AG08395 (cell line): ENCODE measurements at regions not wholly inside any gene's neighbourhood (a gene's known extent, or its start where the extent isn't known, plus 50 kb on each side); places are given as distances from the start of the nearest gene placed in this dataset.
A peak's percentile ranks its signal among the peaks of the same experiment; 100 is the strongest.

Source experiments
- DNase-seq: peaks from one replicate; pipeline ENCODE4 v3.0.0; 2012; ENCODE audit warnings: mixed read lengths, low spot score

DNA sequence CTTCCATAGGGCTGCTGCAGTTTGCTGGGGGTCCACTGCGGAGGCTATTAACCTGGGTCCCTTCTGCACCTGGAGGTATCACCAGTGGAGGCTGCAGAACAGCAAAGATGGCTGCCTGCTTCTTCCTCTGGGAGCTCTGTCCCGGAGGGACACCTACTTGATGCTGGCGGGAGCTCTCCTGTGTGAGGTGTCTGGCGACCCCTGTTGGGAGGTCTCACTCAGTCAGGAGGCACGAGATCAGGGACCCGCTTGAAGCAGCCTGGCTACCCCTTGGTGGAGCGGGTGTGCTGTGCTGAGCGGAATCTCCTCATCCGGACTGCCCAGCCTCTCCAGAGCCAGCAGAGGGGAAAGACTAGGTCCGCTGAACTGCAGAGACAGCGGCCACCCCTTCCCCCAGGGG, 56.0 kb upstream of the CTXND1 start:
- DNase-seq = no peak

DNA sequence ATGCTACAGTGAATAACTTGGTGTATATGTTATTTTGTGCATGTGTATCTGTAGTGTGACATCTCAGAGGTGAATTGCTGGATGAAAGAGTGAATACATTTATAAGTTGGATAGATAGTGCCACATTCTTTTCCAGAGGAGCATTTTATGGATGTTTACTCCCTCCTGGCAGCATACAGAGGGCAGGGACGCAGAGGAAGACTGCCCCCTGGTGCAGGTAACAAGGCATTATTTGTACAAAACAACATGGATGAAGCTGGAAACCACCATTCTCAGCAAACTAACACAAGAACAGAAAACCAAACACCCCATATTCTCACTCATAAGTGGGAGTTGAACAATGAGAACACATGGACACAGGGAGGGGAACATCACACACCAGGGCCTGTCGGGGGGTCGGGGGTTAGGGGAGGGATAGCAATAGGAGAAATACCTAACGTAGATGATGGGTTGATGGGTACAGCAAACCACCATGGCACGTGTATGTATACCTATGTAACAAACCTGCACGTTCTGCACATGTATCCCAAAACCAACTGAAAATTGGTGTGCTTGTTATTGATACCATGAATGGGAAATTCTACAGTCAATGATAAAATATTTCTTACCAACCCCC, 57.9 kb upstream of the CTXND1 start:
- DNase-seq = peak; percentile 59

DNA sequence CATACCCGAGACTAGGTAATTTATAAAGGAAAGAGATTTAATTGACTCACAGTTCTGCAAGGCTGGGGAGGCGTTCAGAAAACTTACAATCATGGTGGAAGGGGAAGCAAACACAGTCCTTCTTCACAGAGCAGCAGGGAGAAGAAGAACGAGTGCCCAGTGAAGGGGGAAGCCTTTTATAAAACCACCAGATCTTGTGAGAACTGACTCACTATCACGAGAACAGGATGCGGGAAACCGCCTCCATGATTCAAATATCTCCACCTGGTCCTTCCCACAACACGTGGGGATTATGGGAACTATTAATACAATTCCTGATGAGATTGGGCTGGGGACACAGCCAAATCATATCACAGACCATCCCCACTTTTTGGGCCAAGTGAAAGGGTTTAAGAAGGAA, 58.8 kb upstream of the CTXND1 start:
- DNase-seq = no peak

DNA sequence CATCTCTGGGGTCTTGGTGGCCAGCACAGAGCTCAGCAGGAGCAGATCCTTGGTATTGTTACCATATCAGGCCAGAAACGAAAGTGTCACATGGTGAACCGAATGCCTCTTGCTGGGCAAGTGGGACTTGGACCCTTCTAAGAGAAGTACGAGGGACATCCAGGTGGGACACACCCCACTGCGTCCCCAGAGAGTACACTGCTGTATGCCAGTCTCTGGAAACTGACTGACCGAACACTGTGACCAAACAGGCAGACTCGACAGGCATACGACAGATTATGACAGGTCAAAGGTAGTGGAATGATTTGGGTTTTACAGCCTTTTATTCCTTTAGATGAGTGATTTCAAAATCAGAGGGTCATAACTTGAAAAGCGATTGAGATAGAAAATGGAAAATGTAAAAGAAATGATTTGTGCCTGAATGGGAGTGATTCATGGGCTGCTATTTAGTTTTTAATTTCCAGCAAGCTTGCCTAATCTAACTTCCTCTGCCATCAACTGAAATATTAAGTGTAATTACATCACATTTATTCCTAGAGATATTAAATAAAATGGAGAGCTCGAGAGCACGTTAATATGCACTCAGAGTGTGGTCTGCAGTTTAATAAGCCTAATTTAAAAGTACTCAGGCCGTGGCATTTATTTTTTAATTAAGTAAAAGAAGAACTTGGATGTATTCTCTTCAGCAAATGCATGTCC, 63.4 kb upstream of the CTXND1 start:
- no peak for DNase-seq

DNA sequence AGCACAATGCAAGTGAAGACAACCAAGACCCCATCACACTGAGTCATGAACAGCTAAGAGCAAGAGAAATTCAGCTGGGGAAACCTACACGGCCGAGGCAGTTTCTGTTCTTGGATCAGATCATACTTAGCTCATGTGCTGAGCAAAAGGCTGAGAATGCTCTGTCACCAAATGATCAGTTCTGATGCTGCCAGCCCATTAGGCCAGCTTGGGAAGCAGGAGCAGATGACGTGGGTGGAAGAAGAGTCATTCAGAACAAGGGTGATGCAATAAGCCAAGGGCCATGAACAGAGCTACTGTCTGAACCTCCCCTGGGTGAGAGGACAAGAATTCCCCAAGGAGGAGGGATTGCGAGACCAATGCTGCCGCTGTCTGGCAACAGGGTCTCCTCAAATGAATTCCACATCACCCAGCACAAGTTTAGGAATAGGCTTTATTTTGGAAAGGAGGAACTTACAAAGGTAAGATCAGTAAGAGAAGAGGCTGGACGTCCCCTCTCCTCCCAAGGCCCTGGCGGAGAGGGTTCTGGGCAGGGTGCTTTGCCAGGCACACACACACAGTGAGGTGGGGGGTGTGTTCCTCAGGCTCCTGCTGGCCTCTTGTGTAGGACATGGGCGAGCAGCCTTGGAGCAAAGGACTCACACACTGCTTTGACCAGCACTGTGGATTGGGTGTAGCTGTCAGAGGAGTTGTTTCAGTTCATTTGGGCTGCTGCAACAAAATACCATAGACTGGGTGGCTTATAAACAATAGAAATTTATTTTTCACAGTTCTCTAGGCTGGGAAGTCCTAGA, 65.6 kb upstream of the CTXND1 start:
- DNase-seq = peak; percentile 94

DNA sequence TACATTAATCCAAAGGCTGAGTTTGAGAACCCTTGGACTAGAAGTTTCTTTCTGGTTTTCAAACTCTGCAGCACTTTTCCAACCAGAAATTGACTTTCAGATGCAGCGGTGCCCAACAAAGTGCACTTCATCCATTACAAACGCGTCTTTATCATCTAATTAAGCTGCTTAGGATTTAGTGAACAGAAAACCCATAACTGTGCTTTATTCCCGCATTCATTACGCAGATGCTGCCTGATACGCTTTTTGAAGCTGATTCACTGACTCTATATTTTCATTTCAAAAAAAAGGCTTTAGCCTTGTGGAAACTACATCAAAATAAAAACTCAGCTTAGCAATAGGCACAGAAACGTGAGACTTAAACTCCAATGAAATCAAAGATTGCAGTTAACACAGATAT, 69.8 kb upstream of the CTXND1 start:
- DNase-seq = no peak

DNA sequence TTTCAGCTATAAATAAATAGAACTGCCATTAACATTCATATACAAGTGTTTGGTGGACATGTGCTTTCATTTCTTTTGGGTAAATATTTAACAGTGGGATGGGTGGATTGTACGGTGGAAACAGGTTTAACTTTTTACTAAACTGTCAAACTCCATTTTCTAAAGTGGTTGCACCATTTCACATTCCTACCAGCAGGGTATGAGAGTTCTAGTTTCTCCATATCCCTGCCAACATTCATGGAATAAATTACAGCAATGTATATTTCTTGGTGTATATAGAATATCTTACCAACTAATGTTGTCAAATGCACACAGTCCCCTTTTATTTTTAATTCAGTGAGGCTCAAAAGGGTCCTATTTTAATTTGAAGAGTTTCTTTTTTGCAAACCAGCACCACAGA, 71.3 kb upstream of the CTXND1 start:
- no peak for DNase-seq

DNA sequence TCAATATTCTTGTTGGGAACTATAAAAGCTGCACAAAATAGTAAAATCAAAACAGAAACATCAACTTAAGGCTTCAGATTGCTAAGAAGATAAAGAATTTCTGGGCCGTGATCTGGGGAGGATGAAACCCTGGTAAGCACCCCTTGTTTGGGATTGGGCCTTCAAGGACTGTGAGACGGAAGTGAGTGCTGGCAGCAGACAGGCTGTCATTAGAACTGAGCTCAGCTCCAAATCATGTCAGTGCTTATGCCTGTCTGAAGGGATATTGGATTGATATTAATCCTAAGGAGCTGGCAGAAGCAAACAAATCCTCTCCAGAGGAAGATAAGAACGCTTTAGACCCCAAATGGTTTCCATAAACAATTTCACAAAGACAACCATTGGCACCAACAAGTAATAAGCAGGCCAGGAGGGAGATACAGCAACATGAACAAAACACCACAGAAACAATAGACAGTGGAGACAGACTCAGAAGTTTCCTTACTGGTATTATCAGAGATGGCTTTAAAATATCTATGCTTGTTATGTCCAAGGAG, 72.6 kb upstream of the CTXND1 start:
- no peak for DNase-seq

DNA sequence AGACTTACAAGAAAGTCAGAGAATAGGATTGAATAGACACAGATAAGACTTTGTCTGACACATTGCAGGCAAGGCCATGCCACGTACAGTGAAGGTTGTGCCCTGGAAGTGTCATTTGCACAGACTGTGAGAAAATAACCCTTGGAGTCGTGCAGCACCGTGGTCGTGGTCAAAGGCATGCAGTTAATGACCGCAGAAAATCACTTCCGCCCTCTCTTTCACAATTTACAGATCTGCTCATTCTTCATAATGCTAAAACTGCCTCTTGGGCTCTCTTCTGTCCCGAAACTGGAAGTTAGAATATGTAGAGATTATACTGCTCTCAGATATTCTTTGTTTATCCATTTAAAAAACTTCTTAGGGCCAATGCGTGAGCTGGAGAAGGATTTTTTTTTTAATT, 73.2 kb upstream of the CTXND1 start:
- no peak for DNase-seq

DNA sequence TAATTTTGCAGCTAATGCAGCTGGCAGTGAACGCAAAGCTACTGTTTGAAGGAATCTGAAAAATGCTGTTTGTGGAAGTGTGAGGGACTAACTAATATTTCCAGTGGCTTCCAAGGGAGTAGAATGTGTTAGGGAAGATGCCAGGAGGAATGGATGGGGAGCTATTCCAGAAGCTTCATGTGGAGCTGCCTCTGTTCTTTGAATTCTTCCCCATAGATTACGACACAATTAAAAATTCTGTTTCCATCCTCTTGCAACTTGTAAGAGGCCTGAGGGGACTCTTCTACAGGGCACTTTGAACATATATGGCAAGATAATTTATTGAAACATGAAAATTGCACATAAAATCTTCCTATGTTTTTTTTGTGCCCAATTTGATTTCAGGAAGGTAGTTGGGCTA, 74.3 kb upstream of the CTXND1 start:
- no peak for DNase-seq

DNA sequence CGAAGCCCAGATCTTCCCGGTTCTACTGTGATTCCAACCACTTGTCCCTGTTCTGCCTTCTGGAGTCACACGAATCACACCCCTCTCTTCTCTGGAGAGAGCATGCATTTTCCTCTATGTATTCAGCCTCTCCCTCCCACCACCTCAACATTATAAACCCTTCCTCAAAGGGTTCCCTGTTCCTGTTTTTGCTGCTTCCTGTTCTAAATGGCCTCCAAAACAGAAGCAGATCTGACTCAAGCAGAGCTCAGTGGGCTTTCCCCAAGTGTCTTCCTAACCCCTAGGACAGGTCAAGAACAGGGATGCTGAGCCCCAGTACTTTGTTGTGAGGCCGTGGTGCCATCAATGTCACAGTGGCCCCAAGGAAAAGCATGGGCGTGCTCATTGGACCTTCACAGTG, 75.7 kb upstream of the ARNT2 start:
- no peak for DNase-seq

DNA sequence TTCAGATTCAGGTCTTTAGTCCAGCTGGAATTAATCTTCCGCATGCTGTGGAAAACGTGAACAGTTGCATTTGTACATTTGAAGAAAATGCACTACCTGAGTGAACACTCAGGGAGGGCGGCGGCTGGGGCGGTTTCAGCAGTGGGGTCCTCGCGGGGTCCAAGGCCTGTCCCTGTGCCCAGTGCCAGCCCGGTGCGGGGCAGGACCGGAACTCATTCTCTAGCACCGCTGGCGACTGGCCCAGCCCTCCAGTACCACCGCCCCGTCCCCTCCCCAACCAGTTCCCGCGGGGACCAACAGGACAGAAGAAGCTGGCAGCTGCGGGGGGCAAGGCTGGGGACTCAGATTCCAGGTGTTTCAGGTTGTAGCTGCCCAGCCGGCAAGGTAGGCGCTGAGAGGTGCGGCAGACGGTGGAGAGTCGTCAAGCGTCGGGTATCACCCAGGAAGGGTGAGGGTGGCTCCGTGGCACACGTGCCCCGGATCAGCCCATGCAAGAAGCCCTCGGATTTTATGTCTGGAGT, 72.2 kb upstream of the ARNT2 start:
- no peak for DNase-seq

DNA sequence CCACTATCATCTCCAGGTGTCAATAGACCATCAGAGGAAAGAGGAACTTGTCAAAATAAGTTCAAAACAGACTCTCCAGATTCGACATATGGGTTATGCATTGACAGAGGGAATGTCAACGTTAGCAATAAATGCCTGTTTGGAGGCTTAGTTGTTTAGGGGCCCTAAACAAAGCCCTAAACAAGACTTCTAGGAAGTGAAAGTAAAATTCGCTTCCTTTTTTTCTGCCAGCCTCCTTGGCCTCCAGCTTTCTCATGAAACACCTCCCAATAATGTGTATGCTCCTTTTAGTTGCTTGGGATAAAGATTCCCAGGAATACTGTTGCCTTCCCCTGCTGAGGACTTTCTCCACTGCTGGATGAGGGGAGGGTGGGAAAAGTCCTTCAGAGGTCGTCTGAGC, 70.9 kb upstream of the ARNT2 start:
- DNase-seq = no peak

DNA sequence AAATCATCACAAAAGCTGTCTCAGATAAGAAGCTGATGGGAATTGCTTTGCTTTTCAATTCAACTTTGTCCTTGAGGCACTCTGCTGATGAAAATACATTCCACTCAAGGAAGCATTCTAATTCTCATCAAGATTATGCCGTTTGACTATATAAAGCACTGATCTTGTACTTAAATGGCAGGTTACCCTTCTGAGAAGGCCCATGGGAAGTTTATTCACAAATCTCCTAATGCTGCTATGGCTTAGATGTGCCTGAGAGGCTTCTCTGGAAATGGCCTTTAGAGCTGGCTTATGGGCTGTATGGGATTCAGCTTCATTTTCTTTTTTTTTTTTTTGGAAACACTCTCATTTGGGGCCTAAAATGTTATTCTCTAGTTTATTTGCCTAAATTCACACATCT, 69.7 kb upstream of the ARNT2 start:
- no peak for DNase-seq

DNA sequence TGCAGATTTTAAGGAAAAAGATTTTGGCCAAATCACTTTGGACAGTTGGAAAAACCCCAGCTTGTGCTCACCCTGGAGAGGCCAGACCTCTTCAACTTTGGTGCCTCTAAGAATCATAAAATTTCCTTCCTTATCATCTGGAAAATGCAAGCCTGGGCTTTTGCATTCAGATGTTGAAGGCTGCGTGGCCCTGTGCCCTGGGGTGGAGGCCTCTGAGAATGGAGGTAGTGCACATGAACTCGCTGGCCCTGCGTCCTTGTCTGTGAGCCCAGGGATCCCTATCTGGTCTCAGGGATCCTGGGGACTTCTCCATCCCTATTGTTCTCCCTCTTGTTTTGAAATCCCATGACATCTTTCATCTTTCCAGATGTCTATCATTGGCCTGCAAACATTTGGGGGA, 64.6 kb upstream of the ARNT2 start:
- no peak for DNase-seq

DNA sequence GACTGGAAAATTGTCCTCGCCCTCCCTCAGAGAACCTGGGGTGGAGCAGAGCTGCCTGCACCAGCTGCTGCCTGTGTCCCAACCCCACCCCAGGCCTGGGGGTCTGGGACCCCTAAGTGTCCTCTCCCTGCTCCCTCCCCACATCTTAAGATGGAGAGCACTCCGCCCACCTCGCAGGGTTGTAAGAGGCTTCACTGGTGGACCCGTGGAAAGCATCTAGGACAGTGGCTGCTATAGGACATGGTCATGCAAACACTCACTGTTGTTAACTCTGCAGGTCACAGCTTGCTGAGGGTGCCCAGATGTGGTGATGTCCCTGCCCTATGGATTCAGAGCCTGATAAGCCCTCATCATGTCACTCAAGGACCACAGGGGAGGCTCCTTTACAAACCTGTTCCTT, 62.0 kb upstream of the ARNT2 start:
- DNase-seq = no peak

DNA sequence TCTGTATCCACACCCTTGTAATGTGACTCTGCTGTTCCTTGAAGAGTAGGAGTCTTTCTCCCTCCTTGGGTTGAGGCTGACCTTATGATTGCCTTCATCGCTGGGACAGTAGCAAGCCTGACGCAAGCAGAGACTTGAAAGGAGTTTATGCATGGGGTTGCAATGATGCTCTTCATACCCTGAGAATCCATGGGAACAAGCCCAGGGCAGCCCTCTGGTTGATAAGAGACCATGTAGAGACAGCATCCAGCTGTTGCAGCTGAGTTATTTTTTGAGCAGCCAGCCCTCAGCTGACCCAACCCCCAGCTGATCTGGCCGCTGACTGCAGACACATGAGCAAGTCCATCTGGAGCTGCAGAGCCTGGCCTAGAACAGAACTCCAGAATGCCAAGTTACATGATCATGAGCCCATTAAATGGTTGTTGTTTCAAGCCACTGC, 60.6 kb upstream of the ARNT2 start:
- no peak for DNase-seq

DNA sequence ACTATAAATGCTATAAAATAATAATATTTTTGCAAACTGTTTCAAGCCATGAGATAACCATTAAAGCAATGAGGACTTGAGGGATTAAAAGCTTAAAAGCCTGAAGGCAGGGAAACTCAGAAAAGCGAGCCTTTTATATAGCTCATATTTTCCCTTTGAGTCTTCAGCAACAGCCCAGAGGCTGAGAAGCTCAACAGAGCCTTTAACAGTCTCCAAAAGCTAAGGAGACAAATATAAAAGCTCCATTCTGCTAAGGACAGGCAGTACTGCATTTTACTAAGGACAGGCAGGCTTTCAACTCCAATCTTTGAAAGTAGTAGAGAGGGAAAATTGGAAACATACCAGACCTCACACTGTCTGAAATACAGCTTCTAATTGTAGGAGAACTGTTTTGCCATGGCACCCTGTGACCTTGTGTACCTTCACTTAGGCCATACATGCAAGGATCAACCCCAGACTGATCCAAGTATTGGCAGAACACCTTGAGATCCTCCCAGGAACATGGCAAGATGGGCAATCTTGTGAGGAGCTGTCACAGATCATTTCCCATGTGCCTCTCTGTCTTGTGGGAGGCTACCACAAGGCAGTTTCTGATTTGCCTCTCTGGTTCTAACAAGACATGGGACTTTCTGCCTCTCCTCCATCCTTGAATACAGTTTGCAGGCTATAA, 53.1 kb upstream of the ARNT2 start:
- no peak for DNase-seq
